HL-60 (cell line): ENCODE measurements at regions not wholly inside any gene's neighbourhood (a gene's known extent, or its start where the extent isn't known, plus 50 kb on each side); places are given as distances from the start of the nearest gene placed in this dataset.

Source experiments
- CTCF ChIP-seq: IDR thresholded peaks from one replicate; pipeline ENCODE4 v1.5.1; 2011; ENCODE audit warnings: low read length, control low read depth, inconsistent platforms; ENCODE audit not compliant: insufficient read depth
- TF ChIP-seq, protein P1 (sequence below): IDR thresholded peaks from 2 replicates; pipeline ENCODE4 v1.6.1; 2012; ENCODE audit warnings: low read depth; ENCODE audit not compliant: insufficient replicate concordance

DNA sequence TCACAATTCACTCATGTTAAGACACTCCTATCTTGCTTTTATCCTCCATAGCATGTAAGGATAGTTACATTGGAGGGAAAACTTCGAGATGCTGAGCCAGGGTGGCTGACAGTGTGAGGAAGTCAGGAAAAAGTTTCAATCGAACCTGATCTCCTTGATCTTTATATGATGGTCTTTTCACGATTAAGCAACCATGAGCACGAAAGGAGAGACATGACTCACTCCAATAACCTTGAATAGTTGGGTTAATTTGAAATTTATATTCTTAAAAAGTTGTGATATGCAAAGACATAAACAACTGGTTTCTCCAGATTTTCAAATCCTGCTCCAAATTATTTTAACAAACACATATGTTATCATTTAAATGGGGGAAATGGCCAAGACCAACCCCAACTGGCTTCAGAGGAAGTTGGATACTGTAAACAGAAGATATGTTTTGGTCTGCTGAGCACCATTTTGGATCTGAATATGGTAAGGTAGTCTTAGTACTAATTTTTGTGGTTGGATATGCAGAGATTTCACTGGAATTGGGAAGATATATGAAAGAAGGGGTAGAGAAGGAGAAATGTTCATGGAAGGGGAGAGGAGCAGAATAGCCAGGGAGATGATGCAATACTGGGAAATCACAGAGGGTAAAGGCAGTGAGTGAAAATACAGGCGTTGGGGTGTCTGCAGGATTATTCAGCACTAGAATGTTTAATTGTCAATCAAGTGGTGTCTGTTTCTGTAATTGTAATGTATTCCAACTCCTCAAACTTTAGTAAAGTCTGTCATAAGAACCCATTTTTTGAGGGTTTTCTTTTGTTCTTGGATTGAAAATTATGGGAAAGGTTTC, 185.2 kb upstream of the SLC38A2 start:
- TF ChIP-seq CTCF, result no peak
- TF ChIP-seq, protein P1, sequence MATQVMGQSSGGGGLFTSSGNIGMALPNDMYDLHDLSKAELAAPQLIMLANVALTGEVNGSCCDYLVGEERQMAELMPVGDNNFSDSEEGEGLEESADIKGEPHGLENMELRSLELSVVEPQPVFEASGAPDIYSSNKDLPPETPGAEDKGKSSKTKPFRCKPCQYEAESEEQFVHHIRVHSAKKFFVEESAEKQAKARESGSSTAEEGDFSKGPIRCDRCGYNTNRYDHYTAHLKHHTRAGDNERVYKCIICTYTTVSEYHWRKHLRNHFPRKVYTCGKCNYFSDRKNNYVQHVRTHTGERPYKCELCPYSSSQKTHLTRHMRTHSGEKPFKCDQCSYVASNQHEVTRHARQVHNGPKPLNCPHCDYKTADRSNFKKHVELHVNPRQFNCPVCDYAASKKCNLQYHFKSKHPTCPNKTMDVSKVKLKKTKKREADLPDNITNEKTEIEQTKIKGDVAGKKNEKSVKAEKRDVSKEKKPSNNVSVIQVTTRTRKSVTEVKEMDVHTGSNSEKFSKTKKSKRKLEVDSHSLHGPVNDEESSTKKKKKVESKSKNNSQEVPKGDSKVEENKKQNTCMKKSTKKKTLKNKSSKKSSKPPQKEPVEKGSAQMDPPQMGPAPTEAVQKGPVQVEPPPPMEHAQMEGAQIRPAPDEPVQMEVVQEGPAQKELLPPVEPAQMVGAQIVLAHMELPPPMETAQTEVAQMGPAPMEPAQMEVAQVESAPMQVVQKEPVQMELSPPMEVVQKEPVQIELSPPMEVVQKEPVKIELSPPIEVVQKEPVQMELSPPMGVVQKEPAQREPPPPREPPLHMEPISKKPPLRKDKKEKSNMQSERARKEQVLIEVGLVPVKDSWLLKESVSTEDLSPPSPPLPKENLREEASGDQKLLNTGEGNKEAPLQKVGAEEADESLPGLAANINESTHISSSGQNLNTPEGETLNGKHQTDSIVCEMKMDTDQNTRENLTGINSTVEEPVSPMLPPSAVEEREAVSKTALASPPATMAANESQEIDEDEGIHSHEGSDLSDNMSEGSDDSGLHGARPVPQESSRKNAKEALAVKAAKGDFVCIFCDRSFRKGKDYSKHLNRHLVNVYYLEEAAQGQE, result no peak
